ENCODE measurements at regions not wholly inside any gene's neighbourhood (a gene's known extent, or its start where the extent isn't known, plus 50 kb on each side); places are given as distances from the start of the nearest gene placed in this dataset.

GRCh38 chr5:155408465-155408864, 394.9 kb downstream of the KIF4B start:
- no peak for DNase-seq (ENCODE audit: low spot score)
- Mint-ChIP-seq H3K9me3 (peaks cover 33% of the 10 kb centered on the region), H3K27ac (no peak overlapping the region), H3K4me1 (peaks cover under 1% of the 10 kb centered on the region; the same call in 1 of the 2 replicates), H3K4me3 (no peak overlapping the region), H3K27me3 (ENCODE audit: low read depth) (no peaks in the 10 kb centered on the region), H3K36me3 (peaks cover 6% of the 10 kb centered on the region)
- CTCF ChIA-PET = no interaction called here
- TF ChIP-seq ATF2 (CRISPR knock-in tag; IDR thresholded peaks at IDR 0.05; ENCODE audit: borderline replicate concordance, low read depth) = no peak
- TF ChIP-seq GTF2I (CRISPR knock-in tag; conservative IDR thresholded peaks at IDR 0.05) = no peak
- no peak for TF ChIP-seq ZNF423 (CRISPR knock-in tag; IDR thresholded peaks at IDR 0.05)
- TF ChIP-seq MAX (CRISPR knock-in tag; IDR thresholded peaks at IDR 0.05) = no peak
- TF ChIP-seq ZNF512 (CRISPR knock-in tag; IDR thresholded peaks at IDR 0.05; ENCODE audit: borderline replicate concordance) = no peak
- no peak for TF ChIP-seq ZNF416 (CRISPR knock-in tag; IDR thresholded peaks at IDR 0.05)
- TF ChIP-seq ZNF138 (CRISPR knock-in tag; conservative IDR thresholded peaks at IDR 0.05) = no peak
- no peak for TF ChIP-seq TP53 (CRISPR knock-in tag; IDR thresholded peaks at IDR 0.05)
- TF ChIP-seq GRHL2 (CRISPR knock-in tag; IDR thresholded peaks at IDR 0.05; ENCODE audit: insufficient replicate concordance, severe bottlenecking) = no peak
- TF ChIP-seq ZNF532 (CRISPR knock-in tag; IDR thresholded peaks at IDR 0.05; ENCODE audit: borderline replicate concordance) = no peak
- TF ChIP-seq OVOL2 (CRISPR knock-in tag; IDR thresholded peaks at IDR 0.05; ENCODE audit: borderline replicate concordance) = no peak
- no peak for TF ChIP-seq USF2 (CRISPR knock-in tag; IDR thresholded peaks at IDR 0.05)
- no peak for TF ChIP-seq AR (CRISPR knock-in tag; IDR thresholded peaks at IDR 0.05)
- no peak for TF ChIP-seq ZNF396 (CRISPR knock-in tag; IDR thresholded peaks at IDR 0.05; ENCODE audit: borderline replicate concordance)
- POLR2A ChIA-PET = no interaction called here
- no peak for ATAC-seq

GRCh38 chr5:155416765-155417164, 403.2 kb downstream of the KIF4B start:
- ChIA-PET CTCF (no interaction called here), POLR2A (no interaction called here)
- Mint-ChIP-seq H3K4me1 (no peaks in the 10 kb centered on the region), H3K27me3 (ENCODE audit: low read depth) (no peaks in the 10 kb centered on the region), H3K27ac (no peak overlapping the region), H3K4me3 (no peak overlapping the region), H3K9me3 (peaks cover 12% of the 10 kb centered on the region), H3K36me3 (no peaks in the 10 kb centered on the region)
- ATAC-seq (no peak), DNase-seq (ENCODE audit: low spot score) (no peak)
- TF ChIP-seq ZNF425 (CRISPR knock-in tag; conservative IDR thresholded peaks at IDR 0.05) (no peak), FOXK1 (CRISPR knock-in tag; IDR thresholded peaks at IDR 0.05) (no peak), JUN (CRISPR knock-in tag; IDR thresholded peaks at IDR 0.05) (no peak), TCF7 (CRISPR knock-in tag; IDR thresholded peaks at IDR 0.05; ENCODE audit: low read depth) (no peak)
